H7 (cell line): ENCODE measurements at regions not wholly inside any gene's neighbourhood (a gene's known extent, or its start where the extent isn't known, plus 50 kb on each side); places are given as distances from the start of the nearest gene placed in this dataset.
A peak's percentile ranks its signal among the peaks of the same experiment; 100 is the strongest.

ENCODE experiments used
- DNase-seq: peaks from one replicate; pipeline ENCODE4 v3.0.0; 2012
- H3K27me3 ChIP-seq: 2 replicates; pipeline ENCODE4 v1.6.0; 2011; ENCODE audit warnings: mild to moderate bottlenecking, low read length; ENCODE audit not compliant: control insufficient read depth, insufficient read depth
- H3K36me3 ChIP-seq: replicated peaks from 2 replicates; pipeline ENCODE4 v1.5.1; 2011; ENCODE audit warnings: low read length; ENCODE audit not compliant: control insufficient read depth, insufficient read depth
- H3K4me3 ChIP-seq: 2 replicates; pipeline ENCODE4 v1.5.1; 2011; ENCODE audit warnings: low read depth, mild to moderate bottlenecking, control low read depth, low read length, moderate library complexity; ENCODE audit not compliant: insufficient read depth

DNA sequence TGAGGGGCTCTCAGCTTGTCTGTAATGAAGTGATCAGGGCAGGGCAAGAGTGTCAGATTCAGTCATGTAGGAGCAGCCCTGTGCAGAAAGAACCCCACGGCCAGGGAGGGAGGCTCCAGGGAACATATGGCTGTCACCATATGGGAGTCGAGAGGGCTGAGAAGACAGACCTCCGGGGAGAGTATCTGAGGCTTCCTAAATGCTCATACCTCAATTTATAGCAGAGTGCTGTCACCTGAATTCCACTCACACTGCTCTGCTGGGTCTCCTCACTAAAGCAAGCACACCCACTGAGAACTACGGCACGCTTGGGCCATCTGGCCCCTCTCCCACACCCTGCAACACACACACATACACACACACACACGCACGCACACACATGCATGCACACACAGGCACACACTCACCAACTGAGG, 92.3 kb upstream of the TJP1 start:
- no peak for DNase-seq
- Histone ChIP-seq H3K36me3 (no peaks in the 10 kb centered on the region), H3K27me3 (no peaks in the 10 kb centered on the region), H3K4me3 (no peak overlapping the region)

DNA sequence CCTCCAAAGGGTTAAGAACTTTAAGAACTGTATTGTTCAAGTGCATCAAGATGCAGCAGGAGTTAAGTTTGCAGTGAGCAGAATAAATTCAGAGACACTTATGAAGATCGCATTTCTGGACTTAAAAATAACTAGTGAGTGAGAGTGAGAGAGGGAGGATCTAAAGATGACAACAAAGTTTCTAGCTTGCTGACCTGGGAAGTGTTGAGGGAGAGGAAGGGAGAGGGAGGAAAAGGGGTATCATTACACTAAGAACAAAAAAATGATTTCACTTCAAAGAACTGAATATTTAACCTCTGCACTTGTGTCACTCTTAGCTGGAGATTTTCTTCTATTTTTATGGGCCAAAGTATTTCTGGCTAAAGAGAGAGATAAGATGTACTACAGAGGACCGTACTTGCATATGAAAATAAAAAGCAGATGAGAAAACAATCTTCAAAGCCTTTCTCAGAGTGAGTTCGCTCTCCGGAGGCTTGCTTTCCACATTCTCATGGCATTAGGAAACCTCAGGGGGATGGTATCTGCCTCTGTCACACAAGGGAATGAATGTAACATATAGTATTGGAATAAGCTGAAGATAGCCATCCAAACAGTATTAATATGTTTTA, 91.4 kb upstream of the TJP1 start:
- no peak for DNase-seq
- no peaks in the 10 kb centered on the region for H3K36me3 ChIP-seq
- no peak overlapping the region for H3K4me3 ChIP-seq

DNA sequence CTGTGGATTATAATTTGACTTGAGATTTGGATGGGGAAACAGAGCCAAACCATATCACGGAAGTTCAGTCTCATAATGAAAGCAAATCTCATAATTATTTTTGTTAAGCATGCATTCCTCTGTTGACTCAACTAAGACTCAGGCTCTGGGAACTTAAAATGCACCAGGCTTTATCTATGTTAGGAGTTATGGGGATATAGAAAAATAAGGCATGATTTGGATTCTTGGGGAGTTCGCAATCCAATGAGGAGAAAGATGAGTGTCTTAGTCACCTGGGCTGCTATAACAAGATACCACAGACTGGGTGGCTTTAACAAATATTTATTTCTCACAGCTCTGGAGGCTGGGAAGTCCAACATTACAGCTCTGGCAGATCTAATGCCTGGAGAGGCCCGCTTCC, 89.4 kb upstream of the TJP1 start:
- no peaks in the 10 kb centered on the region for H3K36me3 ChIP-seq
- DNase-seq = no peak
- no peak overlapping the region for H3K4me3 ChIP-seq
- H3K27me3 ChIP-seq = no peaks in the 10 kb centered on the region

More for the DNA sequence above, 91.4 kb upstream of the TJP1 start:
- no peaks in the 10 kb centered on the region for H3K27me3 ChIP-seq

DNA sequence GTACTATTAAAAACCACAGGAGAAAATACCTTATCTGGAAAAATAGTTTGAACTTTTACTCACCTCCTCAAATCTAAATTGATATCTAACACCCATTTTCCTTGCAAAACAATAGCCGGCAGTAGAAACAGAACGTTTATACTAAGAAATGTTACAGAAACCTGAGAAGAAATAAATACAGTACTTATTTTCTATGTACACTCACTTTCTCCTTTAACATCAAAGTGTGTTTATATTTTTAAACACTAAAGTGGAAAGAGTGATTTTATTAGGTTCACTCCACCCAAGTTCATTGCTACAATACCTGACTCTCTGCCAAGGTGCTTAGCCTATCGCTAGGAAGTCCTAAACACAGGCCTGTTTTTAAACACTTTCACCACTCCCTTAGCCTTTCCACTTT, 87.8 kb upstream of the TJP1 start:
- DNase-seq = no peak
- no peaks in the 10 kb centered on the region for H3K27me3 ChIP-seq
- H3K36me3 ChIP-seq = no peaks in the 10 kb centered on the region
- no peak overlapping the region for H3K4me3 ChIP-seq

DNA sequence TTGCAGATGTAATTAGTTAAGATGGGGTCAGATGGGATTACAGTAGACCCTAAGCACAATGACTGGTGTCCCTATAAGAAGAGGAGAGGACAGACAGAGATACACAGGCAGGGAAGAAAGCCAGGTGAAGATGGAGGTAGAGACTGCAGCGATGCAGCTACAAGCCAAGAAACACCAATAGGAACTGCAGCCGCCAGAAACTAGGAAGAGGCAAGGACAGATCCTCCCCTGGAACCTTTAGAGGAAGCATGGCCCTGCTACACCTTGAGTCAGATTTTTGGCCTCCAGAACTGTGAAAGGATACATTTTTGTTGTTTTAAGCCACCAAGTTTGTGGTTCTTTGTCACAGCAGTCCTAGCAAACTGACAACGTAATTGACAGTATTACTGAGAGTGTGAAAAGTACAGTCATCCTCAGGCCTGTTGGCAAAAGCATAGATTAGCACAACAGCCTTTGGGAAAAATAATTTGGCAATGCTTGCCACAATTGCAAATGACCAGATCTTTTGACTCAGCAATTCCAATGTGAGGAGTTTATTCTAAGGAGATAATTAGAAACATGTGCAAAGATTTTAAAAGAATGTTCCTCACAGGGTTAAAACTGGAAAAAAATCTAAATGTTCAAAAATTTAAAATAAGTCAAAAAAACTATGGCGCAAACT, 82.6 kb upstream of the TJP1 start:
- H3K27me3 ChIP-seq = no peaks in the 10 kb centered on the region
- H3K4me3 ChIP-seq = no peak overlapping the region
- DNase-seq = no peak
- H3K36me3 ChIP-seq = no peaks in the 10 kb centered on the region

DNA sequence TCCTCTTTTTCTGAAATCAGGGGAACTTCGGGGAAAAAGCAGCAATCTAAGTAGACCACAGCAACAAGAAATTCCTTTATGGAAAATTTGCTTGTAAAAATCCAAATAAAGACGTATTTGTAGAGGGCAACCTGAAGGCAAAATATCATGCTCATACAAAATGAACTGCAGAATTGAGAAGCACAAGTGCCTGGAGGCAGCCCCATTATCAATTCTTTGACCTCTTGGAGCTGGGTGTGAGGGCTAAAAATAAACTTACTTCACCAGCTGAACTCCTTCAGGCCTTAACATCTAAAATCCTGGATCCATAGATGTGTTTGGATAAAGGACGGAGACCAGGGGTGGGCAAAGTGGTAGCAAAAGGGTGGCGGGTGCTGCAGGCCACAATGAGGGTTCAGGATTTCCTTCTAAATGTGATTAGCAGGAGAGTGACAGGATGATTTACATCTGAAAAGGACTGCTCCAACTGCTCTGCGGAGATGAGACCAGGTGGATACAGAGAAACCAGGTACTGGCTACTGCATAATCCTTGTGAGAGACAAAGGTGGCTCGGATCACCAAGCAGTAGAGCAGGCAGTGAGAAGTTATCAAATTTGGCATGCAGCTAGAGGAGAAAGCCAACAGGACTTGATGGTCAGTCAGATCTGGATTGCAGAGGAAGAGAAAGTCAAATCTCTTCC, 81.7 kb upstream of the TJP1 start:
- peak; percentile 69 for DNase-seq
- Histone ChIP-seq H3K27me3 (no peaks in the 10 kb centered on the region), H3K36me3 (no peaks in the 10 kb centered on the region), H3K4me3 (no peak overlapping the region)

DNA sequence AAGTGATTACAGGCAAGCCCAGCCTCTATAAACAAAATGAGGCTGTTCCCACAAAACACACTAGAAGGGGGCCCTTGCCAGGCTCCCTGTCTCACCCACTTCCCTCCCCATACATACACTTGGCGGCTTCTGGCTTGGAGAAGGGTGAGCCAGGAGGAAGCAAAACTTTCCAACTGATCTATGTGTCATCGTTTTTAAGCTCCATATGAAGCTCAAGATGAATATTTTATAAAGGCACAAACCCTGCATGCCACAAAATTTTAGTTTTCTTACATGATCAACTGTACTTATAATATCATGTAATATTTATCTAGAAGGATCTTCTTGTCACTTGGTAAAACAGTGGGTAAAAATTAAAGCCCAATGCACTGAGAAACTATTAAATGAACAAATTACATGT, 80.8 kb upstream of the TJP1 start:
- Histone ChIP-seq H3K36me3 (no peaks in the 10 kb centered on the region), H3K27me3 (no peaks in the 10 kb centered on the region), H3K4me3 (no peak overlapping the region)
- DNase-seq = no peak

DNA sequence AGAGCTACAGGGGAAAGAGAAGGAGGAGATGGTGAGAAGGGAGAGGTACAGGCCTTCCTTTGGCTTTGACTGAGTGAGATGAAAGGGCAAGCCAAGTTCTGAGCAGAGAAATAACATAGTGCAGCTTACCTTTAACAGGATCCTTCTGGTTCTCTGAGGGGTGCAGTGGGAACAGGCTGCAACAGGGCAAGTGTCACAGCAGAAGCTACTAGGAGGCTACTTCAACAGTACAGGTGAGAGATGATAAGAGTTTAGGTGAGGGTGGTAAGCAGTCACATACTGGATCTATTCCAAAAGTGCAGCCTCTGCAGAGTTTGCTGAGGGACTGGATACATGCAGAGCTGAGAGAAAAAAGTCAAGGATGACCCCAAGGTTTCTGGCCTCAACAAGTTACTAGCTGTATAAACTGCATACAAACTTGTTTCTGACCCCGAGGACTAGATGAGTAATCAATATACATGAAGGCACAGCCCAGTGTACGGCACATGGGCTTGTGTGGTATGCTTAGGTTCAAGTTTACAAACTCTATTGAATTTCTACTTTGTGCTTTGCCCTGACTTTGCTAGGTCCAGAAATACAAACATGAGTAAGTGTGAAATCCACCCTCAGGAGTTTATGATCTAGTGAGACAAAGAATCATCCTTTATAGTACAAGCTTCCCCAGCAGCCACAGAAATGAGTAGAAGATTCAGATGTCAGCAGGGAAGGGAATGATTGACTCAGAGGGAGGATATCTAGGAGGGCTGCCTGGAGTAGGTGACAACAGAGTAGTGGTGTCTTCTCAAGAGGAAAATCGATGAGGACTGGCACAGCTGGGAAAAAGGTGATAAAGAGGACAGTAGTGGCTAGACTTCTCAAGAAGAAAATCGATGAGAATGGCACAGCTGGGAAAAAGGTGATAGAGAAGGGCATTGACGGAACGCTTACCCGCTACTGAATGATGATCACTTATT, 78.2 kb upstream of the TJP1 start:
- no peaks in the 10 kb centered on the region for H3K36me3 ChIP-seq
- H3K27me3 ChIP-seq = no peaks in the 10 kb centered on the region
- no peak for DNase-seq
- no peak overlapping the region for H3K4me3 ChIP-seq

DNA sequence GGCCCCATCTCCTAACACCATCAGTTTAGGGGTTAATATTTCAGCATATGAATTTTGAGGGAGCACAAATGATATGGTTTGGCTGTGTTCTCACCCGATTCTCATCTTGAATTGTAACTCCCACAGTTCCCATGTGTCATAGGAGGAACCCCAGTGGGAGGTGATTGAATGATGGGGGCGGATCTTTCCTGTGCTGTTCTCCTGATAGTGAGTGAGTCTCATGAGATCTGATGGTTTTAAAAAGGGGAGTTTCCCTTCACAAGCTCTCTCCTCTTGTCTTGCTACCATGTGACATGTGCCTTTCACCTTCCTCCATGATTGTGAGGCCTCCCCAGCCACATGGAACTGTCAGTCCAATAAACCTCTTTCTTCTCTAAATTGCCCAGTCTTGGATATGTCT, 73.8 kb upstream of the TJP1 start:
- no peak overlapping the region for H3K4me3 ChIP-seq
- no peaks in the 10 kb centered on the region for H3K36me3 ChIP-seq
- DNase-seq = no peak
- H3K27me3 ChIP-seq = no peaks in the 10 kb centered on the region

DNA sequence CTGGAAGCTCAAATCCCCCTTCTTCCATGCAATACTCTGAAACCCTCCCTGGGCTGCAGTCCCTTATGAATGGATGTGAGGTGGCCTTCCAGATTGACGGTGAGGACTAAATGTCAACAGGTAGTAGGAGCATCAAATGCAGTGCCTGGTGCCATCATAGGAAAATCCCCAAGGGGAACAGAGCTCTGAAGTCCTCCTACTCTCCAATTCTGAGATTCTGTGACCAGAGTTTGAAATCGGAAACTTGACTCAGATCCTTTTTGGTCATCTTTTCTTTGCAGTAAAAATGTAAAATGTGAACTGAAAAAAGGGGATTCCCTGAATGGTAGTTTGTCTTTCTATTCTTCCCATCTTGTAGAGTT, 68.8 kb upstream of the TJP1 start:
- Histone ChIP-seq H3K36me3 (no peaks in the 10 kb centered on the region), H3K4me3 (no peak overlapping the region), H3K27me3 (no peaks in the 10 kb centered on the region)
- no peak for DNase-seq

DNA sequence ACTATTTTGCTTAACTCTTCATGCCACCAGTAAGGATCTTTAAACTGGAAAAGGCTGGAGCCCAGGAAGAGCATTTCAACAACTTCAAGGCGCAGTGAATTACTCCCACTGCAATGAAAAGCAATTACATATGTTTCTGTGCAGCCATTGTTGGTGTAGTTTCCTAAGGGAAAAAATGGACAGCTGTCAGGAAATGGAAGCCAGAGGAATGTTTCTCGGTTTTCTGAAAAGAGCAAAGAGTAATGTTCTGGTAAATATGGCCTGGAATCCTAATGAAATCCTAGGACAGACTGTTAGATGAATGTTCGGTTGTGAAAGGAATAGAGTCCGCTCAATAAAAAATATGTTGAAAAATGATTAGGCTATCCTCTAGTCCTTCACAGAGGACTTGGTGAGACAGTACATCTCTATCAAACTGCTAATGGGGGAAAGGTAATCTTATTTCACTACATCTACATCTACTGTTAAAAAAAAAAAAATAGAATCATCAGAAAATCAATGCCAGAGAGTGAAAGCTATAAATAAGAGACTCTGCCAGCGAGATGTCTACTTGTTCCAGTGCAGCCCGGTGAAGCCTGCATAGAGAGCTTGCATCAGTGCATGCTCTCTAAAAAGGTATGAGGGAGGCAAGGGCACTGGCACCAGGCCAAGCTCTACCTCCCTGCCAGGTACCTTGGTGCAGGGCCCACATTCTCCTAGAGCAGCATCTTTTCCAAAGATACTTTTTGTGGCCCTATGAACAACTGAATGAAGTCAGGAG, 68.2 kb upstream of the TJP1 start:
- Histone ChIP-seq H3K36me3 (no peaks in the 10 kb centered on the region), H3K4me3 (no peak overlapping the region), H3K27me3 (no peaks in the 10 kb centered on the region)
- DNase-seq = no peak

DNA sequence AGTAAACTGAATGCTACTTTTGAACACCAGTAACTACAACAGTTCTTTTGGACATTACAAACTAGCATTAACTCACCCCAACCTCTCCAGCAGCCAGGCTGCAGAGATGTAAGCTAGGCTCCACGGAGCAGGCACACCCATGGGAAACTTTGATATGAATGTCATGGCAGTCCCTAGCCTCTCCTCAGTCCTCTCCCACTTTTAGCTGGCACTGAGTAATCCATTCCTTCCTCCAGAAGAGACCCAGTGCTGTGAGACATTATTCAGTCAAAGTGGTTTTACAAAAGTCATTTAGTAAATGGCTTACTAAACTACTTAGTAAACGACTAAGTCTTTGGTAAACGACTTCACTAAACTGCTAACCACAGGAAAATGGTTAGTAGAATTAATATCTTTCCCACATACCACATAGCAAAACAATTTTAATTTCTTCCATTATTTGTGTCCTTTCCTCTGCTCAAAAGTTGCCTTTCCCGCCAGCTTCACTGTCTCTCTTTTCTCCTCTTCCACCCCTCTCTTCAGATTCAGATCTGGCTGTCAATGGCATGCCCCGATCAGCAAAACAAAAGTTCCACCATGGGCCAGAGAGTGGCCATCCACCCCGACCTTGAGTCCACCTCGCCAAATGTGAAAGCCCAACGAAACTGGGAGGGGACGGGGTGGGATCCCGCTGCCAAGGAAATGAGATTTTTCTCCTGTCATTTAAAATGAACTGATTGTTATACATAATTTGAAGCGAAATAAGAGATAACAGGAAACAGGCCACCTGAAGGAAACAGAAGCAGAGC, 67.5 kb upstream of the TJP1 start:
- H3K36me3 ChIP-seq = no peaks in the 10 kb centered on the region
- no peak for DNase-seq
- H3K27me3 ChIP-seq = no peaks in the 10 kb centered on the region
- no peak overlapping the region for H3K4me3 ChIP-seq

DNA sequence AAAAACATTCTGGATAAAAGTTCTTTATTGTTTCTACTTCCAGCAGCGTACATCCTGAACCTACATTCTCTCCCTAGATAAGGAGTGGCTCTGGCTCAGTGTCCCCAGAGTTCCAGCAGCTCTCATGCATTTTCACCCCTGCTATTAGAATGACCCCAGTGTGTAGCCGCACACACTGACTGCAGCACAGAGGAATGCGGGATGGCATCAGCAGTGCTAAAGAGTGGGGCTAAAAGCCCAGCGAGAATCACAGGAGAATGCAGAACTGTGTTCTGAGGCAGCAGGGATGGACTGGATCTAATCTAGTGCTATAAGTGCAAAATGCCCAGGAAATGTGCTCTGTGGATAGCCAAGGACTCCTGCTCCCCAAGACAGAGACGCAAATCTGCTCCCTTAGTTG, 66.4 kb upstream of the TJP1 start:
- H3K27me3 ChIP-seq = no peaks in the 10 kb centered on the region
- no peak overlapping the region for H3K4me3 ChIP-seq
- peak; percentile 38 for DNase-seq
- H3K36me3 ChIP-seq = no peaks in the 10 kb centered on the region
